HG02981 (cell line): ENCODE measurements at regions not wholly inside any gene's neighbourhood (a gene's known extent, or its start where the extent isn't known, plus 50 kb on each side); places are given as distances from the start of the nearest gene placed in this dataset.

ENCODE experiments used
- ATAC-seq: cut with Tn5 transposase; IDR thresholded peaks from one replicate; pipeline ENCODE4 v1.9.1; 2021; ENCODE audit warnings: mild to moderate bottlenecking, moderate library complexity; ENCODE audit not compliant: unreplicated experiment

- ATAC-seq, result peak; percentile 88
Measured at GRCh38 chr4:24419181-24420034, 164.9 kb downstream of the DHX15 start.

- ATAC-seq, result no peak
Measured at GRCh38 chr4:24417206-24417605, 167.1 kb downstream of the DHX15 start.

GRCh38 chr4:24416293-24416692, 168.1 kb downstream of the DHX15 start:
- no peak for ATAC-seq

- ATAC-seq, result no peak
Measured at GRCh38 chr4:24413311-24413784, 171.0 kb downstream of the DHX15 start.

GRCh38 chr4:24411806-24412205, 172.5 kb downstream of the DHX15 start:
- ATAC-seq, result no peak

- no peak for ATAC-seq
Measured at GRCh38 chr4:24411299-24411698, 173.1 kb downstream of the DHX15 start.

DNA sequence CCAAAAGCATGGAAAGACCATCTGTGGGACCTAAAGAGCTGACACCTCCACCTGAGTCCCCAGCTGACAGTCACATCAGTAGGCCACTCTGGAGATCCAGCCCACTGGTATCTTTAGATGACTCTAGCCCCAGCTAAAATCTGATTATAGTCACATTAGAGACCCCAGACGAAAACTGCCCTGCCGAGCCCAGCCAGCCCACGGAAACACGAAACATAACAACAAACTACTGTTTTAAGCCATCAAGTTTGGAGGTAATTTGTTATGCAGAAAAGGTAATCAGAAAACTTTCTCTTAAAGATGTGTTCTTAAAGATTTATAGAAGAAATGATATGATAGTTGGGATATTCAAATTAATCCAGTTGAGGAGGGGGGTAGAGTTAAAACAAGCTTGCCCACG, 175.7 kb downstream of the DHX15 start:
- ATAC-seq, result no peak

- ATAC-seq, result no peak
Measured at GRCh38 chr4:24405926-24406325, 178.4 kb downstream of the DHX15 start.

GRCh38 chr4:24405341-24405740, 179.0 kb downstream of the DHX15 start:
- no peak for ATAC-seq

DNA sequence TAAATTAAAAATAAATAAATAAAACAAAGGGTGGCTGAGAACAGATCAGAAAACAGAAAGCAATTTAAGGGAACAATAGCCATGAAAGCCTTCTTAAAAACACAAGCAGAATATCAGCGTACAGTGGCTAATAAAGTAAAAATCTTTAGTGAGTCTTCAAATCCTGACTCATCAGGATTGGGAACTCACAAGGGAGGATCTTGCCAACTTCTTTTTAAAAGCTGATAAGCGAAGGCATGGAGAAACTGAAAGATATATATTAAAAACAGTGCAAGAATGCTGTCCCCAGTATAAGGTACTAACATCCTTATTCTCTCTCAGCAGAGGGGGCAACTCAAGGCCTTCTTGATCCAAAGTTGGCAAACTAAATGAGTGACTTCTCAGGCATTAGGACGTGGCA, 180.1 kb downstream of the DHX15 start:
- no peak for ATAC-seq

DNA sequence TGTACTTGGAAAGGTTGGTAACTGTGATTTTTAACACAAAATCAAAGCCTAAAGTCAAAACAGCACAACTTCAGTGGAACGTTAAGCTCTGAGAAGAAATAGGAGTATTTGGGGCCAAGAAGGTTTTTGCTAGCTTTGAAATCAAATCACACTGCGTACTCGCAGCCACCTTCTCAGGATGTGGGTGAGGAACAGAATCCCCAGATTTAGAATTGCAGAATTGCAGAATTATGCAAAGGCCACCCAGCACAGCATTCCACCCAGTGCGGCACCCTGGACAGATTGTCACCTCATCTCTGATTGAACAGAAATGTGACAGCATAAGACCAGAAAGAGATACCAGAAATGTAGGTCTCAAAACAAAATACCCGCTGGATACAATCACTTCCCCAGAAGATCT, 181.1 kb downstream of the DHX15 start:
- ATAC-seq, result no peak

DNA sequence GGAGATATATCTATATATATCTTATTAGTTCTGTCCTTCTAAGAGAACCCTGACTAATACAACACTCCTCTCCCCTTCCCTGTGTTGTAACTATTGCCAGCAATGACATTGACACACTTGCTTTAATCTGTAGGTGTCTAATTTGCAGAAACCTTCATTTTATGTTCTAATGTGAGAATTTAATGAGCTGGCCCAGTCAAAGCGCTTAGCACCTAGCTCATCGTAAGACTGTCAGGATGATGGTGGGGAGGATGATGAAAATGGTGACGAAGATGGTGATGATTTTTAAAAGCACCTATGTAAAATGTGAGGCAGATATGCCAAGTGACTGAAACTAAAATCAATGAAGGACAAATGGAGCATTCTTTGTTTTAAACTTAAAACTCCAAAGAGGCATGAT, 183.8 kb downstream of the DHX15 start:
- no peak for ATAC-seq

DNA sequence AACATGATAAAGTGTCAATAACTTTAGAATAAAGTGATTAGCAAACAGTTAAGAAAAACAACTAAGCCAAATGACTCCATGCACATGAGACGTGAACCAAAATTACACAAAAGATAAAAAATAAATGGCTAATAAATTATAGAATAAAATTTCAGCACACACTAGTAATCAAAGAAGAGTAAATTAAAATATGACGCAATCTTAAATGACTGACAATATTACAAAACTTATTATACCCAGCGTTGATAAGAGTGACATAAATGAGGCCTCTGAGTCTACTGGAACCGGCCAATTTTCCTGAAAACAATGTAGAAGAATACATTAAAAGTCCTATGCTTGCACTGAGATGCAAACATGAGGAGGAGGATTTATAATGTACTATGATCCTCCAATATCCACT, 187.4 kb downstream of the DHX15 start:
- ATAC-seq, result no peak

GRCh38 chr4:24395937-24396336, 188.4 kb downstream of the DHX15 start:
- ATAC-seq, result no peak

GRCh38 chr4:24394041-24394440, 190.3 kb downstream of the DHX15 start:
- no peak for ATAC-seq

GRCh38 chr4:24392613-24393012, 191.7 kb downstream of the DHX15 start:
- ATAC-seq, result no peak

- peak; percentile 100 for ATAC-seq
Measured at GRCh38 chr4:24382381-24382780, 202.0 kb downstream of the DHX15 start.

DNA sequence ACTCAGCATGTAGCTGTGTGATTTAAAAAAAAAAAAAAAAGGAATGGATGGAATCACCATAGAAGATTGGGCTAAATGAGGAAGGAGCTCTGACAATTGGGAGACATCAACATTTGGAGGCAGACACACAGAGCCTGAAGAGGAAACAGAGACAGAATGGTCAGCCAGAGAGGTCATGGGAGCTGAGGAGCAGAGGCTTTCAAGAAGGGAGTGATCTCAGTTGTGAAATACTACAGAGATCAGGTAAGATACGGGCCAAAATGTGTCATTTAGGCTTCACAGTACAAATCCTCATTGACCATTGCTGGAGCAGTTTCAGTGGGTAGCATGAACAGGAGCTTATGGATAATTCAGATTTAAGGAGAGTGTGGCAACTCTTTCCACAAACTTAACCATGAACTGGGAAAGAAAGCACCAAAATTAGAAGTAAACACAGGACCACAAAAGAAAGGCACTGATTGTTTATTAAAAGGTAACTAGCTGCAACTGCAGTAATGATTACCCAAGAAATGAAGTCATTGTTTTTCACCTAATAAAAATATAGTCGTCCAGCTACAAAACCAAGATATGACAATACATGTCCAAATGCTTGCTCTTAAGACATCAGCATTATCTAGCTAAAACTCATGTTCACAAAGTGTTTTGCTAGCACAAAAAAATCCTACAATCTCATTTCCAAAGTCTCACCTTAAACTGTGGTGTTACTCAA, 203.2 kb downstream of the DHX15 start:
- no peak for ATAC-seq

DNA sequence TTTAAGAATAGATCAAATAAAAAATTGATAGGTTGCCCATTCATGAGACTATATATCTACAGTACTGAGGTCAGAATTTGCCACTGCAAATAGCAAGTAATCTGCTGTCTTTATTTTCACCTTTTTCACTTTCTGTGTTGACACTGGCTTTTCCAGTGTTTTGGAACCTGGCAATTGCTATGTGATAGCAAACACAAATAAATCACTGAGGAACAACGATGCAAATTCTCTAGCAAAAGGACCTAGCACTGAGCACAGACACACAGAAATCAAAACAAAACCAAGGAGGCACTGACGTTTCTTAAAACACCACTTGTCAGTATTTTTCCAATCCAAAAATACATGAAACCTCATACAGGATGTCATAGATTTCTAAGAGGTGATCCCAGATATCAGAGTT, 210.7 kb downstream of the DHX15 start:
- no peak for ATAC-seq

DNA sequence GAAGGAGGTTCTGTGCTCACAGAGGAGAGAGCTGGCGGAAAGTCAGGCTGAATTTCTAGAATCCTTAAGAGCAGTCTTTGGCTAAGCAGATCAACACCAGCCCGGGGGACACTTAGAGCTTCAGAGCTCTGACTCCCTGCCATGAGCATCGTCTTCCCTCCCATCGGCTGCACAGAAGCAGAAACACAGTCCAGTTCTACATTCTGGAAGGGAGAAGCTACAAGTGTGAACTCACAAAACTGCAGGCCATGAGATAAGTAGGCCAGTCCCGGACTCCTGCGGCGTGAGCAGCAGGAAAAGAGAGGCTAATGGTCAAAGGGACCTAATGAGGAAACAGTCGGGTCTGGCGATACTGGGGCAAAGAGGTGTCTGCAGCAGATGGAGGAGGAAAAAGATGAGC, 211.5 kb downstream of the DHX15 start:
- ATAC-seq, result no peak

GRCh38 chr4:24372341-24372740, 212.0 kb downstream of the DHX15 start:
- ATAC-seq, result no peak

DNA sequence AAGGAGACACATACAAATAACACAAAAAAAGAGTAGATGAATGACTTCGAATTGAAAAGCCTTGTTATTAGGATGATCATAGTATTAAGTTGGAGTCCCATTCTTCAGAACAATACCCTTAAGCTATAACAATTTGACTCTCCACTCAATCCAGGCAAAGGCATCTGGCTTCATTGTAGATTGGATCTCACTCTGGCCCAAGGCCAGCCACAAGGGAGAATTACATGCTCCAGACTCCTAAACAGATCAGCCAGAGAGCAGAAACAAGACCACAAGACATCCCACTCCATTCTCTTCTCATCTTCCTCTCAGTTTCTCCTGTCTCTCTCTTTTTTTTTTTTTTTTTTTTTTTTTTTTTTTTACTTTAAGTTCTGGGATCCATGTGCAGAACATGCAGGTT, 213.9 kb downstream of the DHX15 start:
- ATAC-seq, result no peak
